ENCODE measurements at regions not wholly inside any gene's neighbourhood (a gene's known extent, or its start where the extent isn't known, plus 50 kb on each side); places are given as distances from the start of the nearest gene placed in this dataset.

DNA sequence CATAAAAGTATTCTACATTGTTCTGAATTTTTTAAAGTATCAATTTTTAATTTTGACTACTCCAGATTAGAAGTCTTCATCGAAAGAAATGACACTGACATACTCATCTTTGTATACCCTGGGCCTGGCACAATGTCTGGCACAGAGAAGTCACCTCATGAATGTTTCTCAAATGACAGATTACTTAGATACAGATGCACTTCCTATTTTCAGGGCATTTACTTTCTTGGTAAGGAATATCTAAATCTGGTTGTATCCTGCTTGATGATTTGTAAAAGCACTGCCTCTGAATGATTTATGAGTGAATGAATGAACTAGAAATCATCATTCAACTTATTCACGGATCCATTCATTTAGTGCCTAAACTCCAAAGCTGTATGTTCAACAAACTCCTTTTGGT lies 1784.7 kb downstream of the LRRC4C start:
- TF ChIP-seq, protein P1, sequence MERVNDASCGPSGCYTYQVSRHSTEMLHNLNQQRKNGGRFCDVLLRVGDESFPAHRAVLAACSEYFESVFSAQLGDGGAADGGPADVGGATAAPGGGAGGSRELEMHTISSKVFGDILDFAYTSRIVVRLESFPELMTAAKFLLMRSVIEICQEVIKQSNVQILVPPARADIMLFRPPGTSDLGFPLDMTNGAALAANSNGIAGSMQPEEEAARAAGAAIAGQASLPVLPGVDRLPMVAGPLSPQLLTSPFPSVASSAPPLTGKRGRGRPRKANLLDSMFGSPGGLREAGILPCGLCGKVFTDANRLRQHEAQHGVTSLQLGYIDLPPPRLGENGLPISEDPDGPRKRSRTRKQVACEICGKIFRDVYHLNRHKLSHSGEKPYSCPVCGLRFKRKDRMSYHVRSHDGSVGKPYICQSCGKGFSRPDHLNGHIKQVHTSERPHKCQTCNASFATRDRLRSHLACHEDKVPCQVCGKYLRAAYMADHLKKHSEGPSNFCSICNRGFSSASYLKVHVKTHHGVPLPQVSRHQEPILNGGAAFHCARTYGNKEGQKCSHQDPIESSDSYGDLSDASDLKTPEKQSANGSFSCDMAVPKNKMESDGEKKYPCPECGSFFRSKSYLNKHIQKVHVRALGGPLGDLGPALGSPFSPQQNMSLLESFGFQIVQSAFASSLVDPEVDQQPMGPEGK (tag by site-specific recombination; IDR thresholded peaks at IDR 0.05), result no peak
- TF ChIP-seq, protein P2, sequence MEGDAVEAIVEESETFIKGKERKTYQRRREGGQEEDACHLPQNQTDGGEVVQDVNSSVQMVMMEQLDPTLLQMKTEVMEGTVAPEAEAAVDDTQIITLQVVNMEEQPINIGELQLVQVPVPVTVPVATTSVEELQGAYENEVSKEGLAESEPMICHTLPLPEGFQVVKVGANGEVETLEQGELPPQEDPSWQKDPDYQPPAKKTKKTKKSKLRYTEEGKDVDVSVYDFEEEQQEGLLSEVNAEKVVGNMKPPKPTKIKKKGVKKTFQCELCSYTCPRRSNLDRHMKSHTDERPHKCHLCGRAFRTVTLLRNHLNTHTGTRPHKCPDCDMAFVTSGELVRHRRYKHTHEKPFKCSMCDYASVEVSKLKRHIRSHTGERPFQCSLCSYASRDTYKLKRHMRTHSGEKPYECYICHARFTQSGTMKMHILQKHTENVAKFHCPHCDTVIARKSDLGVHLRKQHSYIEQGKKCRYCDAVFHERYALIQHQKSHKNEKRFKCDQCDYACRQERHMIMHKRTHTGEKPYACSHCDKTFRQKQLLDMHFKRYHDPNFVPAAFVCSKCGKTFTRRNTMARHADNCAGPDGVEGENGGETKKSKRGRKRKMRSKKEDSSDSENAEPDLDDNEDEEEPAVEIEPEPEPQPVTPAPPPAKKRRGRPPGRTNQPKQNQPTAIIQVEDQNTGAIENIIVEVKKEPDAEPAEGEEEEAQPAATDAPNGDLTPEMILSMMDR (tag by site-specific recombination; IDR thresholded peaks at IDR 0.05), result no peak

Data from HEK293 (cell line).